ENCODE measurements at regions not wholly inside any gene's neighbourhood (a gene's known extent, or its start where the extent isn't known, plus 50 kb on each side); places are given as distances from the start of the nearest gene placed in this dataset.

GRCh38 chr20:6703656-6704055 is 63.8 kb upstream of the BMP2 start:
- H3K9me3 Mint-ChIP-seq (ENCODE audit: unreplicated experiment) = no peaks in the 10 kb centered on the region

GRCh38 chr20:6703047-6703446 is 64.4 kb upstream of the BMP2 start:
- no peak for TF ChIP-seq CTCF (IDR thresholded peaks at IDR 0.05)
- Mint-ChIP-seq H3K27ac (ENCODE audit: unreplicated experiment) (peak overlapping the region; percentile 87), H3K36me3 (ENCODE audit: unreplicated experiment) (no peaks in the 10 kb centered on the region), H3K27me3 (ENCODE audit: unreplicated experiment) (no peaks in the 10 kb centered on the region), H3K9me3 (ENCODE audit: unreplicated experiment) (no peaks in the 10 kb centered on the region), H3K4me1 (ENCODE audit: unreplicated experiment) (peaks cover 53% of the 10 kb centered on the region), H3K4me3 (ENCODE audit: unreplicated experiment) (no peak overlapping the region)
- DNase-seq (ENCODE audit: extremely low spot score, unreplicated experiment) = no peak

More at GRCh38 chr20:6703656-6704055, 63.8 kb upstream of the BMP2 start:
- Mint-ChIP-seq H3K4me1 (ENCODE audit: unreplicated experiment) (peaks cover 59% of the 10 kb centered on the region), H3K36me3 (ENCODE audit: unreplicated experiment) (no peaks in the 10 kb centered on the region), H3K27me3 (ENCODE audit: unreplicated experiment) (no peaks in the 10 kb centered on the region), H3K27ac (ENCODE audit: unreplicated experiment) (peak overlapping the region; percentile 87), H3K4me3 (ENCODE audit: unreplicated experiment) (no peak overlapping the region)
- TF ChIP-seq CTCF (IDR thresholded peaks at IDR 0.05) = no peak
- no peak for DNase-seq (ENCODE audit: extremely low spot score, unreplicated experiment)

- Mint-ChIP-seq H3K27me3 (ENCODE audit: unreplicated experiment) (no peaks in the 10 kb centered on the region), H3K4me3 (ENCODE audit: unreplicated experiment) (no peak overlapping the region), H3K27ac (ENCODE audit: unreplicated experiment) (peak overlapping the region; percentile 38), H3K4me1 (ENCODE audit: unreplicated experiment) (peaks cover 45% of the 10 kb centered on the region), H3K9me3 (ENCODE audit: unreplicated experiment) (no peaks in the 10 kb centered on the region), H3K36me3 (ENCODE audit: unreplicated experiment) (no peaks in the 10 kb centered on the region)
- no peak for TF ChIP-seq CTCF (IDR thresholded peaks at IDR 0.05)
- no peak for DNase-seq (ENCODE audit: extremely low spot score, unreplicated experiment)
Observed at GRCh38 chr20:6702144-6702543, 65.3 kb upstream of the BMP2 start.

- Mint-ChIP-seq H3K27me3 (ENCODE audit: unreplicated experiment) (no peaks in the 10 kb centered on the region), H3K4me3 (ENCODE audit: unreplicated experiment) (no peak overlapping the region), H3K36me3 (ENCODE audit: unreplicated experiment) (no peaks in the 10 kb centered on the region), H3K9me3 (ENCODE audit: unreplicated experiment) (no peaks in the 10 kb centered on the region), H3K4me1 (ENCODE audit: unreplicated experiment) (peaks cover 41% of the 10 kb centered on the region), H3K27ac (ENCODE audit: unreplicated experiment) (no peak overlapping the region)
- no peak for TF ChIP-seq CTCF (IDR thresholded peaks at IDR 0.05)
- DNase-seq (ENCODE audit: extremely low spot score, unreplicated experiment) = no peak
Observed at GRCh38 chr20:6700563-6701329, 66.7 kb upstream of the BMP2 start.

- no peaks in the 10 kb centered on the region for H3K27me3 Mint-ChIP-seq (ENCODE audit: unreplicated experiment)
- H3K27ac Mint-ChIP-seq (ENCODE audit: unreplicated experiment) = no peak overlapping the region
- H3K36me3 Mint-ChIP-seq (ENCODE audit: unreplicated experiment) = no peaks in the 10 kb centered on the region
- H3K4me3 Mint-ChIP-seq (ENCODE audit: unreplicated experiment) = no peak overlapping the region
- no peaks in the 10 kb centered on the region for H3K9me3 Mint-ChIP-seq (ENCODE audit: unreplicated experiment)
- no peak for DNase-seq (ENCODE audit: extremely low spot score, unreplicated experiment)
- no peak for TF ChIP-seq CTCF (IDR thresholded peaks at IDR 0.05)
- H3K4me1 Mint-ChIP-seq (ENCODE audit: unreplicated experiment) = peaks cover 36% of the 10 kb centered on the region
Observed at GRCh38 chr20:6699921-6700562, 67.4 kb upstream of the BMP2 start.
